HEK293T (cell line): ENCODE measurements at regions not wholly inside any gene's neighbourhood (a gene's known extent, or its start where the extent isn't known, plus 50 kb on each side); places are given as distances from the start of the nearest gene placed in this dataset.

Experiments used
- ELF4 ChIP-seq: fragments of 450-650 bp; IDR thresholded peaks from 2 replicates; pipeline ENCODE4 v1.6.1; 2017; ENCODE audit warnings: antibody characterized with exemption
- FOXA1 ChIP-seq: fragments of 450-650 bp; IDR thresholded peaks from 2 replicates; pipeline ENCODE4 v1.6.1; 2016; ENCODE audit warnings: mild to moderate bottlenecking
- NFRKB ChIP-seq: fragments of 450-650 bp; IDR thresholded peaks from 2 replicates; pipeline ENCODE4 v1.6.1; 2016; ENCODE audit warnings: mild to moderate bottlenecking, moderate library complexity
- SP1 ChIP-seq: fragments of 450-650 bp; IDR thresholded peaks from 2 replicates; pipeline ENCODE4 v1.6.1; 2017
- SUZ12 ChIP-seq: fragments of 450-650 bp; IDR thresholded peaks from 2 replicates; pipeline ENCODE4 v1.6.1; 2016; ENCODE audit warnings: mild to moderate bottlenecking
- TF ChIP-seq, protein P1 (sequence below): fragments of 450-650 bp; IDR thresholded peaks from 2 replicates; pipeline ENCODE4 v1.6.1; 2016

DNA sequence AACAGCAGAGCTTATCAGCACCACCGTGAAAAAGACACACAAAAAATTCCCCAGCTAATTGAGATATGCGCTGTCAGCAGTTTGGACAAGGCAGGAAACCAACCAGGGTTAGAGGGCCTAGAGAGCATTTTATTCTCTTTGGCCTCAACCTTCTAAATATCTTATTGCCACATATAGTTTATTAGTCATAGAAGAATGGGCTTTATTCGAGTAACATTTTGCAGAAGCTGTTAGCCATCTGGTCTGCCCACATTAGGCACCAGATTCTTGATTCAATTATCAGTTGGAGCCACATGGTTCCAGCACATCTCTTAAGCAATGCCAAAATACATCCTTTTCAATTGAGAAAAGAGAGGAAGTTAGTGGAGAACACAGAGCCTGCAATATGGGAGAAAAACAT, 109.9 kb upstream of the CXADR start:
- no peak for TF ChIP-seq SUZ12
- TF ChIP-seq ELF4, result no peak
- TF ChIP-seq SP1, result no peak
- TF ChIP-seq FOXA1, result no peak
- TF ChIP-seq, protein P1, sequence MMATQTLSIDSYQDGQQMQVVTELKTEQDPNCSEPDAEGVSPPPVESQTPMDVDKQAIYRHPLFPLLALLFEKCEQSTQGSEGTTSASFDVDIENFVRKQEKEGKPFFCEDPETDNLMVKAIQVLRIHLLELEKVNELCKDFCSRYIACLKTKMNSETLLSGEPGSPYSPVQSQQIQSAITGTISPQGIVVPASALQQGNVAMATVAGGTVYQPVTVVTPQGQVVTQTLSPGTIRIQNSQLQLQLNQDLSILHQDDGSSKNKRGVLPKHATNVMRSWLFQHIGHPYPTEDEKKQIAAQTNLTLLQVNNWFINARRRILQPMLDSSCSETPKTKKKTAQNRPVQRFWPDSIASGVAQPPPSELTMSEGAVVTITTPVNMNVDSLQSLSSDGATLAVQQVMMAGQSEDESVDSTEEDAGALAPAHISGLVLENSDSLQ, result no peak
- no peak for TF ChIP-seq NFRKB
